Uterus (tissue), 3 donors: ENCODE measurements at regions not wholly inside any gene's neighbourhood (a gene's known extent, or its start where the extent isn't known, plus 50 kb on each side); places are given as distances from the start of the nearest gene placed in this dataset.

Source experiments
- DNase-seq, 2 donors: peaks; one replicate each; pipeline ENCODE4 v3.0.0-alpha.2; 2019 to 2020
- H3K27ac ChIP-seq, 2 donors: fragments of 200-600 bp; sonication (generic); 1 replicate in 1 of 2; 2 replicates in 1 of 2; pipeline ENCODE4 v1.5.1; 2016 to 2018
- H3K27me3 ChIP-seq, 2 donors: fragments of 200-600 bp; sonication (generic); one replicate each; pipeline ENCODE4 v1.5.1; 2018 to 2019; ENCODE audit warnings: control low read depth in 1 of 2
- H3K36me3 ChIP-seq, 2 donors: fragments of 200-600 bp; sonication (generic); one replicate each; pipeline ENCODE4 v1.5.1; 2019; ENCODE audit warnings: control low read depth in 1 of 2
- H3K4me1 ChIP-seq, 2 donors: fragments of 200-600 bp; sonication (generic); one replicate each; pipeline ENCODE4 v1.5.1; 2018 to 2019; ENCODE audit warnings: control low read depth in 1 of 2
- H3K4me3 ChIP-seq, 2 donors: fragments of 200-600 bp; sonication (generic); 1 replicate in 1 of 2; 2 replicates in 1 of 2; pipeline ENCODE4 v1.5.1; 2018 to 2019; ENCODE audit warnings: mild to moderate bottlenecking in 1 of 2
- H3K9me3 ChIP-seq, 2 donors: fragments of 200-600 bp; sonication (generic); one replicate each; pipeline ENCODE4 v1.5.1; 2019; ENCODE audit warnings: control low read depth in 1 of 2
- CTCF ChIP-seq, 4 experiments: fragments of 200-600 bp in 2 of 4; fragments of 450-650 bp in 2 of 4; sonication (generic) in 2 of 4; IDR thresholded peaks; one replicate each; pipeline ENCODE4 v1.5.1; 2016 to 2019; ENCODE audit warnings: antibody characterized with exemption in 4 of 4, mild to moderate bottlenecking in 2 of 4, moderate library complexity in 1 of 4
- POLR2A ChIP-seq, 2 donors: fragments of 450-650 bp; IDR thresholded peaks; one replicate each; pipeline ENCODE4 v1.6.1; 2016; ENCODE audit warnings: antibody characterized with exemption in 2 of 2, mild to moderate bottlenecking in 1 of 2, moderate library complexity in 1 of 2
- intact Hi-C: fragments of 100-400 bp; cut with DNase I; formaldehyde crosslinking; loops from one replicate; pipeline ENCODE4 v1.15.1; 2023; ENCODE audit warnings: low total_unique reads
- donor health status: DM: yes; HTN: yes; CAD: no.

GRCh38 chr12:24396224-24396623 is 446.8 kb upstream of the SOX5 start:
- intact Hi-C loops, result no loop called here
- H3K4me3 ChIP-seq, result no peak overlapping the region

GRCh38 chr12:24394246-24394645 is 444.8 kb upstream of the SOX5 start:
- DNase-seq, result no peak
- Histone ChIP-seq H3K27me3 (no peaks in the 10 kb centered on the region), H3K4me1 (no peaks in the 10 kb centered on the region), H3K36me3 (no peaks in the 10 kb centered on the region), H3K4me3 (no peak overlapping the region), H3K27ac (no peak overlapping the region), H3K9me3 (peaks cover 0 to 5% of the 10 kb centered on the region in 2 donors)
- TF ChIP-seq CTCF (IDR thresholded peaks at IDR 0.05), result no peak
- TF ChIP-seq POLR2A (IDR thresholded peaks at IDR 0.05), result no peak
- intact Hi-C loops, result no loop called here

More at GRCh38 chr12:24396224-24396623, 446.8 kb upstream of the SOX5 start:
- no peaks in the 10 kb centered on the region for H3K36me3 ChIP-seq
- no peaks in the 10 kb centered on the region for H3K27me3 ChIP-seq
- no peak overlapping the region for H3K27ac ChIP-seq
- TF ChIP-seq POLR2A (IDR thresholded peaks at IDR 0.05) (no peak), CTCF (IDR thresholded peaks at IDR 0.05) (no peak)
- H3K4me1 ChIP-seq, result no peaks in the 10 kb centered on the region
- no peak for DNase-seq
- no peaks in the 10 kb centered on the region for H3K9me3 ChIP-seq

- intact Hi-C loops, result no loop called here
- no peaks in the 10 kb centered on the region for H3K4me1 ChIP-seq
- no peaks in the 10 kb centered on the region for H3K36me3 ChIP-seq
- no peak overlapping the region for H3K4me3 ChIP-seq
- TF ChIP-seq CTCF (IDR thresholded peaks at IDR 0.05) (no peak), POLR2A (IDR thresholded peaks at IDR 0.05) (no peak)
- H3K9me3 ChIP-seq, result peaks cover 0 to 5% of the 10 kb centered on the region in 2 donors
- H3K27me3 ChIP-seq, result no peaks in the 10 kb centered on the region
- H3K27ac ChIP-seq, result no peak overlapping the region
- DNase-seq, result no peak
These were observed 443.6 kb upstream of the SOX5 start for GRCh38 chr12:24393071-24393470.

GRCh38 chr12:24389394-24389793 is 439.9 kb upstream of the SOX5 start:
- H3K27me3 ChIP-seq, result no peaks in the 10 kb centered on the region
- H3K4me3 ChIP-seq, result no peak overlapping the region
- H3K36me3 ChIP-seq, result no peaks in the 10 kb centered on the region
- intact Hi-C loops, result no loop called here
- peaks cover 0 to 5% of the 10 kb centered on the region in 2 donors for H3K9me3 ChIP-seq
- no peak overlapping the region for H3K27ac ChIP-seq
- no peak for TF ChIP-seq CTCF (IDR thresholded peaks at IDR 0.05)
- TF ChIP-seq POLR2A (IDR thresholded peaks at IDR 0.05), result no peak
- H3K4me1 ChIP-seq, result no peaks in the 10 kb centered on the region
- DNase-seq, result no peak

GRCh38 chr12:24387381-24387780 is 437.9 kb upstream of the SOX5 start:
- no peaks in the 10 kb centered on the region for H3K36me3 ChIP-seq
- DNase-seq, result no peak
- H3K4me3 ChIP-seq, result no peak overlapping the region
- peaks cover 0 to 5% of the 10 kb centered on the region in 2 donors for H3K9me3 ChIP-seq
- H3K27me3 ChIP-seq, result no peaks in the 10 kb centered on the region
- no peak for TF ChIP-seq CTCF (IDR thresholded peaks at IDR 0.05)
- no peak for TF ChIP-seq POLR2A (IDR thresholded peaks at IDR 0.05)
- no peak overlapping the region for H3K27ac ChIP-seq
- intact Hi-C loops, result no loop called here
- no peaks in the 10 kb centered on the region for H3K4me1 ChIP-seq
